ENCODE measurements at regions not wholly inside any gene's neighbourhood (a gene's known extent, or its start where the extent isn't known, plus 50 kb on each side); places are given as distances from the start of the nearest gene placed in this dataset.

DNA sequence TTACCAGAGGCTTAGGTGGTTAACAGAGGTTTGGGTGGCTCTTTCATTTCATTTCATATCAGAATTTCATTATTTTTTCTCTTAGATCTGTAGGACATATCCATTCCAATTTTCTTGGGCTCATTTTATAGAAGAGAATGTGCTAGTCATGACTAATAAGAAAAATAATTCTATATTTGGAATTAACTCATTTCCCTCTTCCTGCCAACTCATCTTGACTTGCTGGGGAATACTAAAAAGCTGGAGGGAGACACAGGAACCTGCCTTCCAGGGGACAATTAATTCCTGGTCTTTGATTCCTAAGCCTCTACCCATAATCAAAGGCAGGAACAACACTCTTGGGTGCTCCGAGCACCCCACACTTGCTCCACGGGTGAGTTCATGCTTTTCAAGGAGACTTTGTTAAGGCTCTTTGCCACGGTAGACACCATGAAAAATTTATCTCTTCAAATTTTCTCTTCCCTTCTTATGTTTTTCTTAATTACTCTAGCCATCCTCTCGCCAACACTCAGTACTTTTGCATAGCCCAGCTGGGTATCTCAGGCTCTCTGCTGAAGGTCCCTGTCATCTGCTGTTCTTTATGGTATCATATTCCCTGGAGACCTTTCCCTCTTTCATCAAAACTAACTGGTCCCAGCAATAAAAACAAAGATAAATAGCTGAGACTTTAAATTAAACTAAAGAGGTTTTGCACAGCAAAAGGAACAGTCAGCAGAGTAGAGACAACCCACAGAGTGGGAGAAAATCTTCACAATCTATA, 273.9 kb downstream of the NPR3 start:
- intact Hi-C loops (cut with DNase I), result no loop called here
- DNase-seq, result no peak

DNA sequence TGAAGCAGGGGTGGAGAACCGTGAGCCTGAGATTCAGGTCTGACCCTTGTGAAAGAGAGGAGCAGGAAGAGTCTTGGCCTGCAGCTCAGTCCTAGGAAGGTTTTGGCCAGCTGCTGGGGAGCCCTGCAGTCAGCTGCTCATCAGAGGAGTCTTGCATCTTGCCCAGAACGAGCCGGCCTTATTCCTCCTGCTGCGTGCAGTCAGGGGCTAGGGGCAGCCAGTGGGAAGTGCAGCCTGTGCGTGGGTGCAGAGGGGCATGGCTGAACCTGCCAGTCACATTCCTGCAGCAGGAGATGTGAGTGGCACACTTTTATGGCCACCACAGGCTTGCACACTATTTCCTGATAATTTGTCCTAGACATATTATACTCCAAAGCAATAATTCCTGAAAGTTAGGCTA, 278.7 kb downstream of the NPR3 start:
- Histone ChIP-seq H3K4me1 (no peaks in the 10 kb centered on the region), H3K9me3 (no peaks in the 10 kb centered on the region), H3K27me3 (ENCODE audit: insufficient read depth in 3 of 3, low read length in 2 of 3) (peaks cover 0 to 4% (median 0%) of the 10 kb centered on the region in 3 donors), H3K36me3 (ENCODE audit: insufficient read depth in 1 of 2, low read depth in 1 of 2) (no peaks in the 10 kb centered on the region), H3K4me3 (no peak overlapping the region), H3K27ac (no peak overlapping the region)
- 60 to 76% (median 76%) methylated on average over 5 of the region's 5 CpGs for WGBS, 3 donors
- DNase-seq (no peak), ATAC-seq (no peak)
- intact Hi-C loops (cut with DNase I), result no loop called here
- TF ChIP-seq, protein P1, sequence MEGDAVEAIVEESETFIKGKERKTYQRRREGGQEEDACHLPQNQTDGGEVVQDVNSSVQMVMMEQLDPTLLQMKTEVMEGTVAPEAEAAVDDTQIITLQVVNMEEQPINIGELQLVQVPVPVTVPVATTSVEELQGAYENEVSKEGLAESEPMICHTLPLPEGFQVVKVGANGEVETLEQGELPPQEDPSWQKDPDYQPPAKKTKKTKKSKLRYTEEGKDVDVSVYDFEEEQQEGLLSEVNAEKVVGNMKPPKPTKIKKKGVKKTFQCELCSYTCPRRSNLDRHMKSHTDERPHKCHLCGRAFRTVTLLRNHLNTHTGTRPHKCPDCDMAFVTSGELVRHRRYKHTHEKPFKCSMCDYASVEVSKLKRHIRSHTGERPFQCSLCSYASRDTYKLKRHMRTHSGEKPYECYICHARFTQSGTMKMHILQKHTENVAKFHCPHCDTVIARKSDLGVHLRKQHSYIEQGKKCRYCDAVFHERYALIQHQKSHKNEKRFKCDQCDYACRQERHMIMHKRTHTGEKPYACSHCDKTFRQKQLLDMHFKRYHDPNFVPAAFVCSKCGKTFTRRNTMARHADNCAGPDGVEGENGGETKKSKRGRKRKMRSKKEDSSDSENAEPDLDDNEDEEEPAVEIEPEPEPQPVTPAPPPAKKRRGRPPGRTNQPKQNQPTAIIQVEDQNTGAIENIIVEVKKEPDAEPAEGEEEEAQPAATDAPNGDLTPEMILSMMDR (IDR thresholded peaks at IDR 0.05), result no peak

More for the DNA sequence above, 273.9 kb downstream of the NPR3 start:
- Histone ChIP-seq H3K36me3 (ENCODE audit: insufficient read depth in 1 of 2, low read depth in 1 of 2) (no peaks in the 10 kb centered on the region), H3K27ac (no peak overlapping the region), H3K4me3 (no peak overlapping the region), H3K27me3 (ENCODE audit: insufficient read depth in 3 of 3, low read length in 2 of 3) (peaks cover 0 to 4% (median 2%) of the 10 kb centered on the region in 3 donors), H3K4me1 (no peaks in the 10 kb centered on the region), H3K9me3 (no peaks in the 10 kb centered on the region)
- ATAC-seq, result no peak
- TF ChIP-seq, protein P1 (IDR thresholded peaks at IDR 0.05), result no peak
- 69 to 78% (median 72%) methylated on average over 4 of the region's 4 CpGs for WGBS, 3 donors

GRCh38 chr5:32990593-32991420, 279.7 kb downstream of the NPR3 start:
- no peak for ATAC-seq
- 75 to 80% (median 77%) methylated on average over 13 of the region's 13 CpGs for WGBS, 3 donors
- H3K4me3 ChIP-seq, result no peak overlapping the region

DNA sequence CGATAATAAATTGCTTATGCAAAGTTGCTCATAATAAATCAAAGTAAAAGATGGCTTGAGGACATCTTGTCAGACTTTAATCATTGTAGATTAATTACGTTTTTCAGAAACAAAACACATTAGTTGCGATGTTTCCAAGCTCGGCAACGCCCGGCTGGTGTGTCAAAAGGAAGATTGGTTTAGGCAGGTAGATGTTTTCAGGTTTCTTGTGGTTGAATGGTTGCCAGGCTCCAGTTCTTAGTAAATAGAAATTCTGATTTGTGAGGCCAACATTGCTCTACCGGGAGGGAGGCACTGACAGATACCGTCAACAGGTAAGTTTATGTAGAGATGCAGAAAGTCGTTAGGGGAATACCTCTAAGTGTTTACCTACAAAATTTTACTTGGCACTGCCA, 280.3 kb downstream of the NPR3 start:
- no peak overlapping the region for H3K4me3 ChIP-seq
- peaks cover 0 to 4% (median 0%) of the 10 kb centered on the region in 3 donors for H3K27me3 ChIP-seq (ENCODE audit: insufficient read depth in 3 of 3, low read length in 2 of 3)
- no peaks in the 10 kb centered on the region for H3K36me3 ChIP-seq (ENCODE audit: insufficient read depth in 1 of 2, low read depth in 1 of 2)
- ATAC-seq, result no peak
- no peak for DNase-seq
- TF ChIP-seq, protein P1 (IDR thresholded peaks at IDR 0.05), result no peak
- H3K9me3 ChIP-seq, result no peaks in the 10 kb centered on the region
- intact Hi-C loops (cut with DNase I), result no loop called here
- no peaks in the 10 kb centered on the region for H3K4me1 ChIP-seq
- 86 to 88% (median 87%) methylated on average over 9 of the region's 9 CpGs for WGBS, 3 donors
- H3K27ac ChIP-seq, result no peak overlapping the region

More at GRCh38 chr5:32990593-32991420, 279.7 kb downstream of the NPR3 start:
- Histone ChIP-seq H3K27me3 (ENCODE audit: insufficient read depth in 3 of 3, low read length in 2 of 3) (peaks cover 0 to 4% (median 0%) of the 10 kb centered on the region in 3 donors), H3K9me3 (no peaks in the 10 kb centered on the region), H3K27ac (no peak overlapping the region), H3K4me1 (no peaks in the 10 kb centered on the region), H3K36me3 (ENCODE audit: insufficient read depth in 1 of 2, low read depth in 1 of 2) (no peaks in the 10 kb centered on the region)
- intact Hi-C loops (cut with DNase I), result no loop called here
- DNase-seq, result no peak
- TF ChIP-seq, protein P1 (IDR thresholded peaks at IDR 0.05), result no peak
